LNCaP clone FGC (cell line): ENCODE measurements at regions not wholly inside any gene's neighbourhood (a gene's known extent, or its start where the extent isn't known, plus 50 kb on each side); places are given as distances from the start of the nearest gene placed in this dataset.

Experiments used
- DNase-seq: peaks from one replicate; pipeline ENCODE4 v3.0.0-alpha.2; 2011; ENCODE audit warnings: low read depth
- H3K4me3 ChIP-seq: 2 replicates; pipeline ENCODE4 v1.5.1; 2011; ENCODE audit warnings: mild to moderate bottlenecking, low read depth, low read length, control low read depth
- TF ChIP-seq, protein P1 (sequence below): IDR thresholded peaks from 2 replicates; pipeline ENCODE4 v1.5.1; 2012; ENCODE audit warnings: mild to moderate bottlenecking; ENCODE audit not compliant: control insufficient read depth, insufficient read depth; ENCODE audit errors: extremely low read depth

DNA sequence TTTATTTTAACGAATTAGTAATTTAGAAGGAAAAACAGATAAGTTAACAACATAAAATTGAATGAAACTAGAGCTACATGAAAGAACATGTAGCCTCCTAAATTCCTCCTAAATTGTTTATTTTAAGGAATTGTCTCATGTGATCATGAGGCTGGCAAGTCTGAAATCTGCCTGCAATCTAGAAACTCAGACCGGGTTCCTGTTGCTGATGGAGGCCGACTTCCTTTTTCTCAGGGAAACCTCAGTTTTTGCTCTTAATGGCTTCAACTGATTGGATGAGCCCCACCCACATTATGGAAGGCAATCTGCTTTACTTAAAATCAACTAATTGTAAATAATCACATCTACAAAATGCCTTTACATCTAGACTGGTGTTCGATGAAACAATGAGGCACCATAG is 205.0 kb upstream of the ADRA1D start:
- DNase-seq: no peak
- TF ChIP-seq, protein P1, sequence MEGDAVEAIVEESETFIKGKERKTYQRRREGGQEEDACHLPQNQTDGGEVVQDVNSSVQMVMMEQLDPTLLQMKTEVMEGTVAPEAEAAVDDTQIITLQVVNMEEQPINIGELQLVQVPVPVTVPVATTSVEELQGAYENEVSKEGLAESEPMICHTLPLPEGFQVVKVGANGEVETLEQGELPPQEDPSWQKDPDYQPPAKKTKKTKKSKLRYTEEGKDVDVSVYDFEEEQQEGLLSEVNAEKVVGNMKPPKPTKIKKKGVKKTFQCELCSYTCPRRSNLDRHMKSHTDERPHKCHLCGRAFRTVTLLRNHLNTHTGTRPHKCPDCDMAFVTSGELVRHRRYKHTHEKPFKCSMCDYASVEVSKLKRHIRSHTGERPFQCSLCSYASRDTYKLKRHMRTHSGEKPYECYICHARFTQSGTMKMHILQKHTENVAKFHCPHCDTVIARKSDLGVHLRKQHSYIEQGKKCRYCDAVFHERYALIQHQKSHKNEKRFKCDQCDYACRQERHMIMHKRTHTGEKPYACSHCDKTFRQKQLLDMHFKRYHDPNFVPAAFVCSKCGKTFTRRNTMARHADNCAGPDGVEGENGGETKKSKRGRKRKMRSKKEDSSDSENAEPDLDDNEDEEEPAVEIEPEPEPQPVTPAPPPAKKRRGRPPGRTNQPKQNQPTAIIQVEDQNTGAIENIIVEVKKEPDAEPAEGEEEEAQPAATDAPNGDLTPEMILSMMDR: no peak
- H3K4me3 ChIP-seq: no peak overlapping the region

DNA sequence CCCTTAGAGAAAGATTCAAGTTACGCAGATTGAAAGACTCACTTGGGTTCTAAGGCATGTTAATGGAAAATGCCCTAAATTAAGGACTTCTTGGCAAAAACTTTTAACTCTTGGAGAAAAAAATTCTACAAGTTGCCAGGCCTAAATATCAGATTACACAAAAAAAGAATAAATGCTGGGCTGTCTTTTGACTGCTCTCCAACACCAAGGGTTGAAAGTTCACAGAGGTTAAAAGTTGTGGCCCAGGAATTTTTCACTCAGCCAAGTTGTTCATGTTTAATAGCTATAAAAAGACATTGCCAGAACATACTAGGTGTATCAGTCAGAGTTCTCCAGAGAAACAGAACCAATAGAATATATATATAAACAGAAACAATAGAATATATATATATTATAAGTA is 204.3 kb upstream of the ADRA1D start:
- TF ChIP-seq, protein P1: no peak

DNA sequence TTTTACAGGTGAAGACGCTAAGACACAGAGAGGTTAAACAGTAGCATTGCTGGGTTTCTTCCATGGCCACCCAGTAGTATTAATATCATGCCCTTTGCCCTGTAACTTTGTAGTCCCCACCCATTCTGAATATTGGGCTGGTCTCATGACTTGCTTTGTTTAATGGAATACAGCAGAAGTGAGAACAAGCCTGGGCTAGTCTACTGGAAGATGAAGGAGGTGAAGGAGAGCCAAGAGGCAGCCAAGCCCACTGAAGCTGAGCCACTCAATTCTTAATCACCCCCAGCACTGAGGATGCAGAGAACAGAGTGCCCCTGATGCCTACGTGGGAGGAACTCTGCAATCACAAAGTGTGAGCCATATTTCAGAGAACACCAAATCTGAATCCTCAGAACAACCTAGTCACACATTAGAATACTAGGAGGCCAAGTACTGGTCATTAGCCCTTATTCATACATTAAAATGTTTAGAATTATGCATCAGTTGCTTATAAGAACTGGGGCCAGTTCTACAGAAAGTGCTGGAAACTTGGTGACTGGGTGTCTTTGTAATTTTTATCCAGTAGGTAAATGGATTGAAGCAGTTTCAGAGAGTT is 202.5 kb upstream of the ADRA1D start:
- DNase-seq: no peak
- no peak overlapping the region for H3K4me3 ChIP-seq
- TF ChIP-seq, protein P1: no peak

More for the DNA sequence above, 204.3 kb upstream of the ADRA1D start:
- DNase-seq: no peak
- H3K4me3 ChIP-seq: no peak overlapping the region

DNA sequence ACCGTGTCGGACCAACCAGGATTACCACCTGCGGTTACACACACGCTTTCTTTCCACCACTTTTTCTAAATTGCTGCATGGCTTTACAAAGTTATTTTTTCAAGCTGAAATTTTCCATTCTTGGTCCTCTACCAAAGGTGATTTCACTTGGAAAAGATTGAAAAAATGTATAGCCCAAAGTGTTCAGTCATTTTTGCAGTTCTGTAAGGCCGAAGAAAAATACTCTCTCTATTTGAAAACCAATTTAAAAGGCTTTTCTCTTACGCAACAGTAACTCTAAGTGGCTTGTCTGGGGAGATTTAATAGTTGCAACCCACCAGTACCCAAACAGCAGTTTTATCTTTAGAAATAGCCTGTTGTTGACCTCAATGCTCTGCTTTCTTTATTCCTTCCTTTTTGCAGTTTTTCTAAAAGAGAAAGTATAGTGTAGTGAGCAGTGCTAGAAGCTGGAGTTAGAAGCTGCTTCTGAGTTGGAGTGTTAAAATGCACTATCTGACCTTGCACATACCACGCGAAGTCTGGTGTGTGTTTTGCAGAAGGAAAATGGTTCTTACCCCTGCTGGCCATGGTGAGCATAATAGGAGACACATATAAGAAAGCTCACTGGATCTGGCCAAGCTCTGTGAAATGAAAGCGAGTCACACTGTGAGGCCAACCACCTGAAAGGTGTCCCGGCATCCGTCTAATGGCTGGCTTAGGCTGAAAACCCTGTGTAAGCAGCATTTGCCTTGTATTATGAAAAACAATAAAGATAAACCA is 201.0 kb upstream of the ADRA1D start:
- H3K4me3 ChIP-seq: no peak overlapping the region
- TF ChIP-seq, protein P1: 0 out of 2 replicates have a peak, but pooled peaks have one; percentile 12
- DNase-seq: no peak

DNA sequence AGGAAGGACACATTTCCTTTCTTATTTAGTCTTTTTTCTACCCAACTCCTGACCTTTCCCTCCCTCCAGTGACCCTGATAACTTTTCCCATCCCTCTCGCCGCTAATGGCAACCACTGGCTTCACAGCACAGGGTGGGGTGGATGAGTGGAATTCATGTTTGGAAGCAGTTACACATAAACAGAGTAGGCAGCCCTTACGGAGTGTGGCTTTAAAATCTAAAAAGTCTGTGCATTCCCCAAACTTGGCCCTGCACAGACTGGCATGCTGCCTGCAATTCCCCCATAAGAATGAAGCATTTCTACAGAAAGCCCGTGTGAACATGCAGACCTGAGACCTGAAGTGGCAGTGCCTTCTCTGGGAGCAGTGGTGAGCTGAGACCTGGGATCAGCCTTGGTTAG is 196.7 kb upstream of the ADRA1D start:
- no peak for DNase-seq
- TF ChIP-seq, protein P1: no peak
- no peak overlapping the region for H3K4me3 ChIP-seq

DNA sequence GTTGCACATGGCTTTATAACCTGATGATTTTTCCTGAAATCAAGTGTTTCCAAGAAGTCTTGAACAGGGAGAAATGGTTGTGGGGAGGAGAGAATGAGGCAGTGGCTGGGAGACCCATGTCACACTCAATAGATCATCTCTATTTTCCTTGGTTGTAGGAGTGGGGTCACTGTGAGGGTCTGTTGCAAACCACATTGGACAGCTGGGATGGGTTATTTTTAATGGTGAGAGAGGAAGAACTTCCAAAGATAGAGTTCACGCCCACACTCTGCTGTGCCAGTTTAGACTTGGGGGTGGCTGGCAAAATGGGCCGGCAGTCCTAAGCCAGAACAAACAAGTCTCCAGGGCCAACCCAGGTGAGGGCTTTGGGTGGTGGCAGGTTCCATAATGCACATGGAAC is 196.2 kb upstream of the ADRA1D start:
- DNase-seq: no peak
- H3K4me3 ChIP-seq: no peak overlapping the region
- TF ChIP-seq, protein P1: no peak
